PC-9 (cell line): ENCODE measurements at regions not wholly inside any gene's neighbourhood (a gene's known extent, or its start where the extent isn't known, plus 50 kb on each side); places are given as distances from the start of the nearest gene placed in this dataset.
A peak's percentile ranks its signal among the peaks of the same experiment; 100 is the strongest.

Experiments used
- BruUV-seq: library from RNA; stranded (reverse); fragments of 400-500 nt; replicated peaks from 2 replicates; lab custom pipeline; 2021; lab: Mats Ljungman, UMichigan
- CTCF ChIA-PET: fragments of 300-600 bp; sonication (Branson Sonifier 250); formaldehyde crosslinking; loops from one replicate; lab custom pipeline; 2022; ENCODE audit warnings: antibody characterized with exemption; lab: Charles Lee
- POLR2A ChIA-PET: fragments of 300-600 bp; sonication (Branson Sonifier 250); formaldehyde crosslinking; loops from one replicate; lab custom pipeline; 2022; ENCODE audit warnings: antibody characterized with exemption; ENCODE audit not compliant: unreplicated experiment; lab: Charles Lee
- DNase-seq, 2 experiments: peaks; one replicate each; pipeline versions ENCODE4 v3.0.0 to v3.0.0-alpha.2; 2015 to 2022; ENCODE audit warnings: mixed read lengths in 1 of 2
- H2AFZ ChIP-seq: fragments of 200-600 bp; sonication (generic); 2 replicates; pipeline ENCODE4 v1.8.1; 2017; ENCODE audit warnings: antibody characterized with exemption
- H3F3A ChIP-seq: fragments of 200-600 bp; sonication (generic); 2 replicates; pipeline ENCODE4 v1.8.1; 2017; ENCODE audit warnings: antibody characterized with exemption, mild to moderate bottlenecking, low read depth; ENCODE audit not compliant: insufficient read depth
- H3K27ac ChIP-seq: fragments of 200-600 bp; sonication (generic); 2 replicates; pipeline ENCODE4 v1.6.1; 2016; ENCODE audit warnings: mixed run types
- H3K27me3 ChIP-seq: fragments of 200-600 bp; sonication (generic); 2 replicates; pipeline ENCODE4 v1.6.1; 2016; ENCODE audit warnings: low read depth, mixed run types; ENCODE audit not compliant: insufficient read depth
- H3K36me3 ChIP-seq: fragments of 200-600 bp; sonication (generic); 2 replicates; pipeline ENCODE4 v1.6.1; 2016; ENCODE audit warnings: low read depth, mixed run types
- H3K4me1 ChIP-seq: fragments of 200-600 bp; sonication (generic); replicated peaks from 2 replicates; pipeline ENCODE4 v1.6.1; 2016; ENCODE audit warnings: mixed run types; ENCODE audit not compliant: insufficient read depth
- H3K4me2 ChIP-seq: fragments of 200-600 bp; sonication (generic); 2 replicates; pipeline ENCODE4 v1.6.1; 2017; ENCODE audit warnings: mixed run types
- H3K4me3 ChIP-seq: fragments of 200-600 bp; sonication (generic); 2 replicates; pipeline ENCODE4 v1.6.1; 2016; ENCODE audit warnings: mixed run types
- H3K79me2 ChIP-seq: fragments of 200-600 bp; sonication (generic); 2 replicates; pipeline ENCODE4 v1.6.1; 2017; ENCODE audit warnings: low read depth, mixed run types
- H3K9me2 ChIP-seq: fragments of 200-600 bp; sonication (generic); 2 replicates; pipeline ENCODE4 v1.8.1; 2017; ENCODE audit warnings: mild to moderate bottlenecking; ENCODE audit not compliant: insufficient read depth
- H3K9me3 ChIP-seq: fragments of 200-600 bp; sonication (generic); 2 replicates; pipeline ENCODE4 v1.8.1; 2016; ENCODE audit warnings: low read depth; ENCODE audit not compliant: insufficient read depth
- H4K20me1 ChIP-seq: fragments of 200-600 bp; sonication (generic); 2 replicates; pipeline ENCODE4 v1.8.1; 2017; ENCODE audit not compliant: insufficient read depth
- EZH2 ChIP-seq: fragments of 200-600 bp; sonication (generic); IDR thresholded peaks from 2 replicates; pipeline ENCODE4 v1.8.0; 2017; ENCODE audit warnings: antibody characterized with exemption, low read depth
- intact Hi-C: fragments of 100-400 bp; cut with micrococcal nuclease; formaldehyde crosslinking; loops from one replicate; pipeline ENCODE4 v1.10.0; 2022; ENCODE audit not compliant: unreplicated experiment
- TF ChIP-seq, protein P1 (sequence below): fragments of 200-600 bp; sonication (generic); conservative IDR thresholded peaks from 2 replicates; pipeline ENCODE4 v1.6.1; 2017; ENCODE audit warnings: mixed run types, antibody characterized with exemption, mild to moderate bottlenecking, moderate library complexity

GRCh38 chr3:105938806-105939205, 70.0 kb upstream of the CBLB start:
- POLR2A ChIA-PET = no interaction called here
- H3K36me3 ChIP-seq = no peaks in the 10 kb centered on the region
- no peak for DNase-seq
- no peaks in the 10 kb centered on the region for H3K9me2 ChIP-seq
- no peak overlapping the region for H3K4me3 ChIP-seq
- no peaks in the 10 kb centered on the region for H3K4me1 ChIP-seq
- no TSS peak for BruUV-seq
- intact Hi-C loops = no loop called here
- no peak overlapping the region for H3K4me2 ChIP-seq
- H3F3A ChIP-seq = no peaks in the 10 kb centered on the region
- no peaks in the 10 kb centered on the region for H3K9me3 ChIP-seq
- H4K20me1 ChIP-seq = no peaks in the 10 kb centered on the region; the same call in 1 of the 2 replicates
- CTCF ChIA-PET = no interaction called here
- TF ChIP-seq, protein P1, sequence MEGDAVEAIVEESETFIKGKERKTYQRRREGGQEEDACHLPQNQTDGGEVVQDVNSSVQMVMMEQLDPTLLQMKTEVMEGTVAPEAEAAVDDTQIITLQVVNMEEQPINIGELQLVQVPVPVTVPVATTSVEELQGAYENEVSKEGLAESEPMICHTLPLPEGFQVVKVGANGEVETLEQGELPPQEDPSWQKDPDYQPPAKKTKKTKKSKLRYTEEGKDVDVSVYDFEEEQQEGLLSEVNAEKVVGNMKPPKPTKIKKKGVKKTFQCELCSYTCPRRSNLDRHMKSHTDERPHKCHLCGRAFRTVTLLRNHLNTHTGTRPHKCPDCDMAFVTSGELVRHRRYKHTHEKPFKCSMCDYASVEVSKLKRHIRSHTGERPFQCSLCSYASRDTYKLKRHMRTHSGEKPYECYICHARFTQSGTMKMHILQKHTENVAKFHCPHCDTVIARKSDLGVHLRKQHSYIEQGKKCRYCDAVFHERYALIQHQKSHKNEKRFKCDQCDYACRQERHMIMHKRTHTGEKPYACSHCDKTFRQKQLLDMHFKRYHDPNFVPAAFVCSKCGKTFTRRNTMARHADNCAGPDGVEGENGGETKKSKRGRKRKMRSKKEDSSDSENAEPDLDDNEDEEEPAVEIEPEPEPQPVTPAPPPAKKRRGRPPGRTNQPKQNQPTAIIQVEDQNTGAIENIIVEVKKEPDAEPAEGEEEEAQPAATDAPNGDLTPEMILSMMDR = no peak
- TF ChIP-seq EZH2 = no peak
- no peaks in the 10 kb centered on the region for H3K27me3 ChIP-seq
- H3K79me2 ChIP-seq = no peaks in the 10 kb centered on the region
- no peak overlapping the region for H3K27ac ChIP-seq
- no peak overlapping the region for H2AFZ ChIP-seq

DNA sequence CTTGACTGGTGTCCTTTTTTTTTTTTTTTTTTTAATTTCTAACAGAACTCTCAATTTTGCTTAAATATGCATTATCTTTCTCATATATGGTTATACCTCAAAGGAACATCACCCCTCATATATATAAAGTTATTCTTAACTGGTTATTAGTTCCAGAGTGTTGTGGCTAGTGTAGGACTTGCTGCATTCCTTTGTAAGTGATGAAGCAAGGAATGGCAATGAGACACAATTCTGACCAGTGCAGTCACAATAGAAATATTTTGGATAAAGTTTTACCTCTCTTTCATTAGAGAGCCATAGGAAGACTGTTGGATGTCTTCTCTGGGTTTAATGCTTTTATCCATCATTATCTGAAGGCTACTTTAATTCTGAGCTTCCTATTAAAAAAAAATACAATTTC, 75.5 kb upstream of the CBLB start:
- no peaks in the 10 kb centered on the region for H3K36me3 ChIP-seq
- H2AFZ ChIP-seq = peak overlapping the region; percentile 14; the same call in 1 of the 2 replicates
- CTCF ChIA-PET = no interaction called here
- no TSS peak for BruUV-seq
- H3F3A ChIP-seq = no peaks in the 10 kb centered on the region
- H4K20me1 ChIP-seq = no peaks in the 10 kb centered on the region
- intact Hi-C loops = no loop called here
- H3K27ac ChIP-seq = no peak overlapping the region
- 0 out of 2 replicates have a peak, but pooled peaks cover 6% of the 10 kb centered on the region for H3K9me2 ChIP-seq
- H3K4me3 ChIP-seq = no peak overlapping the region
- TF ChIP-seq, protein P1 = no peak
- no peak for TF ChIP-seq EZH2
- no peak overlapping the region for H3K4me2 ChIP-seq
- no peaks in the 10 kb centered on the region for H3K79me2 ChIP-seq
- no peaks in the 10 kb centered on the region for H3K27me3 ChIP-seq
- POLR2A ChIA-PET = no interaction called here
- no peak for DNase-seq
- no peaks in the 10 kb centered on the region for H3K9me3 ChIP-seq
- H3K4me1 ChIP-seq = no peaks in the 10 kb centered on the region

GRCh38 chr3:105944721-105945120, 75.9 kb upstream of the CBLB start:
- H2AFZ ChIP-seq = peak overlapping the region; percentile 14; the same call in 1 of the 2 replicates
- no peaks in the 10 kb centered on the region for H3K36me3 ChIP-seq
- TF ChIP-seq, protein P1 = no peak
- TF ChIP-seq EZH2 = no peak
- no peaks in the 10 kb centered on the region for H4K20me1 ChIP-seq
- no peaks in the 10 kb centered on the region for H3K4me1 ChIP-seq
- POLR2A ChIA-PET = no interaction called here
- H3K27me3 ChIP-seq = no peaks in the 10 kb centered on the region
- H3K4me3 ChIP-seq = no peak overlapping the region
- H3K4me2 ChIP-seq = no peak overlapping the region
- peak in 1 of 2 experiments; percentile 57 for DNase-seq
- 0 out of 2 replicates have a peak, but pooled peaks cover 6% of the 10 kb centered on the region for H3K9me2 ChIP-seq
- no peaks in the 10 kb centered on the region for H3K9me3 ChIP-seq
- BruUV-seq = no TSS peak
- intact Hi-C loops = no loop called here
- CTCF ChIA-PET = no interaction called here
- no peaks in the 10 kb centered on the region for H3F3A ChIP-seq
- no peaks in the 10 kb centered on the region for H3K79me2 ChIP-seq
- H3K27ac ChIP-seq = no peak overlapping the region
